Osteocyte (in vitro differentiated cells): ENCODE measurements at regions not wholly inside any gene's neighbourhood (a gene's known extent, or its start where the extent isn't known, plus 50 kb on each side); places are given as distances from the start of the nearest gene placed in this dataset.

ENCODE experiments used
- DNase-seq: peaks from one replicate; pipeline ENCODE4 v3.0.0; 2021; ENCODE audit warnings: mixed read lengths; ENCODE audit not compliant: unreplicated experiment; ENCODE audit errors: extremely low spot score
- H3K27ac Mint-ChIP-seq: one replicate; pipeline ENCODE4 v1.8.0; 2021; ENCODE audit warnings: mild to moderate bottlenecking, mixed read lengths; ENCODE audit not compliant: unreplicated experiment
- H3K27me3 Mint-ChIP-seq: one replicate; pipeline ENCODE4 v1.8.0; 2021; ENCODE audit warnings: mixed read lengths; ENCODE audit not compliant: unreplicated experiment
- H3K36me3 Mint-ChIP-seq: one replicate; pipeline ENCODE4 v1.8.0; 2021; ENCODE audit warnings: mixed read lengths; ENCODE audit not compliant: unreplicated experiment
- H3K4me1 Mint-ChIP-seq: one replicate; pipeline ENCODE4 v1.8.0; 2021; ENCODE audit warnings: mixed read lengths; ENCODE audit not compliant: unreplicated experiment
- H3K4me3 Mint-ChIP-seq: one replicate; pipeline ENCODE4 v1.8.0; 2021; ENCODE audit warnings: mild to moderate bottlenecking, moderate library complexity, mixed read lengths; ENCODE audit not compliant: unreplicated experiment
- H3K9me3 Mint-ChIP-seq: one replicate; pipeline ENCODE4 v1.8.0; 2021; ENCODE audit warnings: mixed read lengths; ENCODE audit not compliant: unreplicated experiment
- TF ChIP-seq, protein P1 (sequence below): fragments of 200-600 bp; sonication (generic); IDR thresholded peaks from 2 replicates; pipeline ENCODE4 v1.5.0; 2021; ENCODE audit warnings: antibody characterized with exemption, mild to moderate bottlenecking, moderate library complexity

DNA sequence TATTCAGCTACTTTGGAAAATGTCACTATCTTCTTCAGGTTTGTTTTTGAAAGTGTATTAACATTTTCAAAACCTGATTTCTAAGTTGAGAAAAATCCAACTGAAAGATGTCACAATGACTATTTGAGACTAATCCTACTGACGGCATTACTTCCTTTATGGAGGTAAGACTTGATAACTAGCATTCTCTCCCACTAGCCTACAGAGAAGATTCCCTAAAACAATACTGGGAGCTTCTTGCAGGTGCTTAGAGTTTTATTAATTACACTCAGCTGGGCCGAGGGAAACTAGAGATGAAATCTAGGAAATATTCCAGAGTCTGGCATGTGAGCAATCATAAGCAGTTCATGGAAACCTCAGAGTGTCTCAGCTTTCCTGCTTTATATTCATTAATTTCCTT is 114.0 kb downstream of the LCA5 start:
- TF ChIP-seq, protein P1, sequence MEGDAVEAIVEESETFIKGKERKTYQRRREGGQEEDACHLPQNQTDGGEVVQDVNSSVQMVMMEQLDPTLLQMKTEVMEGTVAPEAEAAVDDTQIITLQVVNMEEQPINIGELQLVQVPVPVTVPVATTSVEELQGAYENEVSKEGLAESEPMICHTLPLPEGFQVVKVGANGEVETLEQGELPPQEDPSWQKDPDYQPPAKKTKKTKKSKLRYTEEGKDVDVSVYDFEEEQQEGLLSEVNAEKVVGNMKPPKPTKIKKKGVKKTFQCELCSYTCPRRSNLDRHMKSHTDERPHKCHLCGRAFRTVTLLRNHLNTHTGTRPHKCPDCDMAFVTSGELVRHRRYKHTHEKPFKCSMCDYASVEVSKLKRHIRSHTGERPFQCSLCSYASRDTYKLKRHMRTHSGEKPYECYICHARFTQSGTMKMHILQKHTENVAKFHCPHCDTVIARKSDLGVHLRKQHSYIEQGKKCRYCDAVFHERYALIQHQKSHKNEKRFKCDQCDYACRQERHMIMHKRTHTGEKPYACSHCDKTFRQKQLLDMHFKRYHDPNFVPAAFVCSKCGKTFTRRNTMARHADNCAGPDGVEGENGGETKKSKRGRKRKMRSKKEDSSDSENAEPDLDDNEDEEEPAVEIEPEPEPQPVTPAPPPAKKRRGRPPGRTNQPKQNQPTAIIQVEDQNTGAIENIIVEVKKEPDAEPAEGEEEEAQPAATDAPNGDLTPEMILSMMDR: no peak
- DNase-seq: no peak
- peak overlapping the region; percentile 36 for H3K27ac Mint-ChIP-seq

DNA sequence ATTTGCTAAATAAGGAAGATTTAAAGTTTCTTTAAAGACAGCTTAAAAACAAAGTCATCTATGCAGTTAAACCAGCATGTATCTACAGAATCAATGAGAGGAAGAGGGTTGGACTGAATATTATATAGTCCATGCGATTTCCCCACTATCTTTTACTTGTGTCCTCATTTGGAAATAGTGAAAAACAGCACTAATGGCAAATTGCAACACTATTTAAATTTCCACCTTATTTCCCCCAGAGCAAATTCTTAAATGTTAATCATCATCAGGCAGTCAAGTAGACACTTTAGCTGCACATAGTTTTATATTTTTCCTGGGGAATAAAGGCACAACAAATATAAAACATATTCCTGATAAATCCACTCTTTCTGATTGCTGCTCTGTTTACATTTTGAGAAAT is 114.6 kb downstream of the LCA5 start:
- H3K36me3 Mint-ChIP-seq: no peaks in the 10 kb centered on the region
- TF ChIP-seq, protein P1: no peak
- no peak for DNase-seq
- H3K27ac Mint-ChIP-seq: peak overlapping the region; percentile 93
- peaks cover 33% of the 10 kb centered on the region for H3K4me1 Mint-ChIP-seq
- peaks cover 2% of the 10 kb centered on the region for H3K27me3 Mint-ChIP-seq
- no peaks in the 10 kb centered on the region for H3K9me3 Mint-ChIP-seq
- H3K4me3 Mint-ChIP-seq: no peak overlapping the region

More for the DNA sequence above, 114.0 kb downstream of the LCA5 start:
- peaks cover 27% of the 10 kb centered on the region for H3K4me1 Mint-ChIP-seq
- no peaks in the 10 kb centered on the region for H3K36me3 Mint-ChIP-seq
- no peak overlapping the region for H3K4me3 Mint-ChIP-seq
- no peaks in the 10 kb centered on the region for H3K9me3 Mint-ChIP-seq
- H3K27me3 Mint-ChIP-seq: peaks cover 2% of the 10 kb centered on the region

DNA sequence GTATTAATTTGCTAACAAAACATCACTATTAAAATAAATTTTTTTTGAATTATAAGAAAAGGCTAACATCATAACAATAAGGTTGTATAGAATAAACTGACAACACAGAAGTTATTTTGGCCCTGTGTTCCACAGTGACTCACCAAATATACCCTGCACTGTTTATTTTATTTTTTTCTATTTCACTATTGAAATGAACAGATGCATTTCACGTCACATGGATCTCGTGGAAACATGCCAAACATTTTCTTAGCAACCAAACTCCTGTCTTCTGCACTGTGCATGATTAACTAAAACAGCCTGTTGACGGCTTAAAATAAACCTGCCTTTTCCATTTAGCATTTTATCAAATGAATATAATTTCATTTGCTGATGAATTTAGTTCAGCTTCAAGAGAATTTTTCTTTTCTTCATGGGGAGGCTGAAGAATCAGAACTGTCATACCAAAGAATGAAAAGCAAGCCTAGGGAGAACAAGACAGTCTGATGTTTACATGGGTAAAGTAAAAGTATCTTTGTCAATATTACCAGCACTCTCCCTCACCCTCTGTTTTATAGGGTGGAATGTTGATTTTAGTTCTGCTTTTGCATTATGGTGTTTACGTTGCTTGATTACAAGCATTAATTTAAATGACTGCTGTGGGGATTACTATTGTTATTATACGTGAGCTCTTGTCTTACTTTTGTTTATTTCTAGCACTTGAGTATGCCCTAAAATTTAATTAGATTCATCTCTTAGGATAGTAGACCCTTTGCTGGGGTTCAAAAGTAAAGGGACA is 115.3 kb downstream of the LCA5 start:
- H3K9me3 Mint-ChIP-seq: no peaks in the 10 kb centered on the region
- TF ChIP-seq, protein P1: no peak
- H3K36me3 Mint-ChIP-seq: no peaks in the 10 kb centered on the region
- peaks cover 34% of the 10 kb centered on the region for H3K4me1 Mint-ChIP-seq
- peak overlapping the region; percentile 93 for H3K27ac Mint-ChIP-seq
- peak; percentile 85 for DNase-seq
- H3K4me3 Mint-ChIP-seq: peak overlapping the region; percentile 45
- peaks cover 2% of the 10 kb centered on the region for H3K27me3 Mint-ChIP-seq

DNA sequence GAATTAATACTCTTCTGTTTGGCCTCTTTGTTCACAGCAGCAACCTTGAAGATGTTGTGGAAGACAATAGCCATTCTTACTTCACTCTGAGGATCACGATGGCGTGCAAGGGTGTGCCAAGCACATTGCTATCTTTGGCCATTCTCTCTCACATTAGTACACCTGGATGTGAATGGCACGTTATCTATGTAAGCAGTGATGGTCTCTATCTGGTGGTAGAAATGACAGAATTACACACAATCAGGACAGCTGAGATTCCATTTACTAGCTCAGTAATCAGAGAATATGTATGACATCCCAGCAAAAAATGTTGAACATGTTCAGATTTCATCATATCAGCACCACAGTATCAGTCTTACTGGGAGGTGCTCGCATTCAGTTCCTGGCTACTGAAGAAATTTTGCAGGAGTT is 116.2 kb downstream of the LCA5 start:
- H3K36me3 Mint-ChIP-seq: no peaks in the 10 kb centered on the region
- H3K9me3 Mint-ChIP-seq: no peaks in the 10 kb centered on the region
- TF ChIP-seq, protein P1: no peak
- peak overlapping the region; percentile 66 for H3K27ac Mint-ChIP-seq
- H3K4me3 Mint-ChIP-seq: no peak overlapping the region
- peaks cover 40% of the 10 kb centered on the region for H3K4me1 Mint-ChIP-seq
- H3K27me3 Mint-ChIP-seq: peaks cover 2% of the 10 kb centered on the region
- DNase-seq: no peak

DNA sequence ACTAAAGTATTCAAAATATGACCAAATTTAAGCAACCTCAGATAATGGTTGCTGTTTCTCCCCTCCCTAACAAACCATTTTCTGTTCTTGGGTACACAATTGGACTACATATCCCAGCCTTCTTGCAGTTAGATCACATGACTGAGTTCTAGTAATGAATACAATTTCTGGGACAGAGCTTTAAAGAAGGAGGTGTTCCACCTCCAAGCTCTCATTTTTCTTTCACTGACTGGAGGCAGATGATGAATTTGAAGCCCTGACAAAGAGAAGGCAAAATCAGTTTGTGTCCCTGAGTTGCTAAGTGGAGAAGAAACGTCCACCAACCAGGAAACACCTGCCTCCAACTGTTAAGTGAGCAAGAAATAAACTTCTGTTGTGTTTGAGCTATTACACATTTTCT is 117.2 kb downstream of the LCA5 start:
- H3K27me3 Mint-ChIP-seq: no peaks in the 10 kb centered on the region
- H3K9me3 Mint-ChIP-seq: no peaks in the 10 kb centered on the region
- H3K4me3 Mint-ChIP-seq: no peak overlapping the region
- H3K36me3 Mint-ChIP-seq: no peaks in the 10 kb centered on the region
- TF ChIP-seq, protein P1: no peak
- no peak overlapping the region for H3K27ac Mint-ChIP-seq
- peaks cover 40% of the 10 kb centered on the region for H3K4me1 Mint-ChIP-seq
- DNase-seq: no peak
